ENCODE measurements at regions not wholly inside any gene's neighbourhood (a gene's known extent, or its start where the extent isn't known, plus 50 kb on each side); places are given as distances from the start of the nearest gene placed in this dataset.
A peak's percentile ranks its signal among the peaks of the same experiment; 100 is the strongest.

DNA sequence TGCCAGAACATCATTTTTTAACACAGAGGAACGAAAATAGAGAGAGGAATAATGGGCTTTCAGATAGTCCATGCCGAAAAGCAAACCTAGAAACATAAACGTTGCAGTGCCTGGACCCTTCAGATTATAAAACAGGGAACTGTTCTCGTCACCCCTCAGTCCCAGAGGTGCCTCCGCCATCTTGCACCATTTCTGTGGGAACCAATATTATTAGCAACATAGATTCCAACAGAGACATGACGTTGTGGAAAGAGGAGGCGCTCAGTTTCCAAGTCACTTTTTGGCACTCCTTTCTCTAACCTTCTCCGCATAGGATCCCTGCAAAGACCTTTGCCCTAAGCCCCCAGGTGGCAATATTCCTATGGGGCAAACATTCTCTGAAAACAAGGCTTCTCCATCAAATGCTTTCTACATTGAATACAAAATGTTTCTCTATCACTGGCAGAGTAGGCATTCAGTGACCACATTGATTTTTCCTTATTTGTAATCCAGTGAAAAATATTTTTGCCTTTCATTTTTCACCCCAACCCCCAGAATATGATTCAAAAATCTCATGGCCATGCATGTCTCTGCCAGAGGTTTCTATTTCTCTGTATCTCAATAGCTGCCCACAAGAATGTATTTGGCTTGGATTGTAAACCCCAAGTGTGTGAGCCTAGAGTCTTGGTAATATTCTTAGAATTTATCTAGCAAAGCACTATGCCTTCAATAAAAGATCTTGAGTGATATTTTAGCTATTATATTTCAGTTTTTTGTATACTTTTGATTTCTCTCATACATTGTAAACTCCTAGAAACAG is 500.8 kb upstream of the WWC1 start:
- DNase-seq (ENCODE audit: low read depth) = peak; percentile 71
- TF ChIP-seq, protein P1, sequence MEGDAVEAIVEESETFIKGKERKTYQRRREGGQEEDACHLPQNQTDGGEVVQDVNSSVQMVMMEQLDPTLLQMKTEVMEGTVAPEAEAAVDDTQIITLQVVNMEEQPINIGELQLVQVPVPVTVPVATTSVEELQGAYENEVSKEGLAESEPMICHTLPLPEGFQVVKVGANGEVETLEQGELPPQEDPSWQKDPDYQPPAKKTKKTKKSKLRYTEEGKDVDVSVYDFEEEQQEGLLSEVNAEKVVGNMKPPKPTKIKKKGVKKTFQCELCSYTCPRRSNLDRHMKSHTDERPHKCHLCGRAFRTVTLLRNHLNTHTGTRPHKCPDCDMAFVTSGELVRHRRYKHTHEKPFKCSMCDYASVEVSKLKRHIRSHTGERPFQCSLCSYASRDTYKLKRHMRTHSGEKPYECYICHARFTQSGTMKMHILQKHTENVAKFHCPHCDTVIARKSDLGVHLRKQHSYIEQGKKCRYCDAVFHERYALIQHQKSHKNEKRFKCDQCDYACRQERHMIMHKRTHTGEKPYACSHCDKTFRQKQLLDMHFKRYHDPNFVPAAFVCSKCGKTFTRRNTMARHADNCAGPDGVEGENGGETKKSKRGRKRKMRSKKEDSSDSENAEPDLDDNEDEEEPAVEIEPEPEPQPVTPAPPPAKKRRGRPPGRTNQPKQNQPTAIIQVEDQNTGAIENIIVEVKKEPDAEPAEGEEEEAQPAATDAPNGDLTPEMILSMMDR (IDR thresholded peaks at IDR 0.05; ENCODE audit: insufficient read depth, low read length) = no peak
- H3K4me3 ChIP-seq (ENCODE audit: low read depth, low read length) = no peak overlapping the region

DNA sequence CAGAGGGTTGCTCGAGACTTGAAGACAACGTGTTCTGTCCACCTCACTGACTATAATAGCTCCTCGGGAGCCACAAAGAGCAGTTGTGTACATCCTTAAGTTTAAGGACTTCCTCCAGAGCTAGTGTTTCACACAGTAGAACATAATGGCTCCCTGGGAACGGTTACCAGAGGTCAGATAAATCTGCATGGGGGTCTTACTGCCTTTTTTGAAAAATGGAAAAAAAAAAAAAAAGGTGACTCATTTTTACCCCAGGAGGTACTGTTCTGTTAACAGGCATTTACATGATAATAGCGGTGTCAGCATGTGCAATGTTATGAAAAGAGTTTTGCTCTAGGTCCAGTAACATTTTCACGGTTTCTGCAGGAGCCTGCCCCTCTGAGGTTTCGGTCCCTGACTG is 498.9 kb upstream of the WWC1 start:
- TF ChIP-seq, protein P1 (IDR thresholded peaks at IDR 0.05; ENCODE audit: insufficient read depth, low read length) = no peak
- H3K4me3 ChIP-seq (ENCODE audit: low read depth, low read length) = no peak overlapping the region
- DNase-seq (ENCODE audit: low read depth) = no peak

DNA sequence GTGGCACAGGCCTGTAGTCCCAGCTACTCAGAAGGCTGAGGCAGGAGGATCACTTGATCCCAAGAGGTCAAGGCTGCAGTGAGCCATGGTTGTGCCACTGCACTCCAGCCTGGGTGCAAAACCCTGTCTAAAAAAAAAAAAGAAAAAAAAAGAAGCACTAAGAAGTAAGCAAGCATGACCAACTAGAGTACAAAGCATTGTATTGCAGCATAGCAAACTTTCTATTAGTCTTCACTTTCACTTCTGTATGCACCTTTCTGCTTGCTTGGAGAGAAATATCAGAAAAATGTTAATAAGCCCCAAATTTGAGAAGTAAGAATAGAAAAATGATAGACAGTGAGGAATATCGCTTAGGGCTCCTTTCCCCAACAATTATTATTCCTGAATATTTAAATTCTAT is 497.7 kb upstream of the WWC1 start:
- TF ChIP-seq, protein P1 (IDR thresholded peaks at IDR 0.05; ENCODE audit: insufficient read depth, low read length) = no peak
- H3K4me3 ChIP-seq (ENCODE audit: low read depth, low read length) = no peak overlapping the region
- no peak for DNase-seq (ENCODE audit: low read depth)

DNA sequence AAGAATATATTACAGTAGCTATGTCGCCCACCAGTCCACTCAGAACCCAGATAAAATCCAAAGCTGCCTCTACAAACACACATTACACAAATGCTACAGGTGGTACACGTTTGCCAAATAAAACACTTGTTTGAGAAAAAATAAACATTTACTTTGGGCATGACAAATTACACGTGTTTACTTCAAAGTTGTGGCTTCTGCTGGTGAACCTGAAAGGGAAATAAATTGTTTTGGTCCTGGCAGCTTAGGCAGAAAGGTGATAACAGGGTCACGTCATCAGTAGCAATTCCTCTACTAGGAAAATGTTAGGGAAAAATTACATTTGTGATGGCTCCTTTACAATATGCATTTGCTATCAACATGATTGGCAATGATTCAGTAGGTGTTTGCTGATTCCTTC is 497.3 kb upstream of the WWC1 start:
- TF ChIP-seq, protein P1 (IDR thresholded peaks at IDR 0.05; ENCODE audit: insufficient read depth, low read length) = no peak
- H3K4me3 ChIP-seq (ENCODE audit: low read depth, low read length) = no peak overlapping the region
- DNase-seq (ENCODE audit: low read depth) = no peak

DNA sequence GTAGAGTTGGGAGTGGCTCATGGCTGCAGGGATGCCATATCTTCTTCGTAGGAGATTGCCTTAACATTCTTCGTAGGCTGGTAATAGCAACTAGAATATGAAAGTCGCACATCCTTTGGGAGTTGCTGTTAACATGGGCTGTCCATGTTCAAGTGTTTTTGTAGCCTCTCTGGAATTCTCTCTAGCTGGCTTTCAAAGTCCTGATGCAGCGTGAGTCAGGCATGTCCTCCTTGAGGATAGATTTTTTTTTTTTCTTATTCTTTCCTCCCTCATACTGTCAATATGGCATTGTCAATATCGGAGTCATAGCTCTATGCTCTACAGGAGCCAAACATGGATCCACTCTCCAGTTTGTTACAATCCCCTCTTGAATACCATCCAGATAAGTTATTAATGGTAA is 494.8 kb upstream of the WWC1 start:
- H3K4me3 ChIP-seq (ENCODE audit: low read depth, low read length) = no peak overlapping the region
- TF ChIP-seq, protein P1 (IDR thresholded peaks at IDR 0.05; ENCODE audit: insufficient read depth, low read length) = no peak
- no peak for DNase-seq (ENCODE audit: low read depth)

DNA sequence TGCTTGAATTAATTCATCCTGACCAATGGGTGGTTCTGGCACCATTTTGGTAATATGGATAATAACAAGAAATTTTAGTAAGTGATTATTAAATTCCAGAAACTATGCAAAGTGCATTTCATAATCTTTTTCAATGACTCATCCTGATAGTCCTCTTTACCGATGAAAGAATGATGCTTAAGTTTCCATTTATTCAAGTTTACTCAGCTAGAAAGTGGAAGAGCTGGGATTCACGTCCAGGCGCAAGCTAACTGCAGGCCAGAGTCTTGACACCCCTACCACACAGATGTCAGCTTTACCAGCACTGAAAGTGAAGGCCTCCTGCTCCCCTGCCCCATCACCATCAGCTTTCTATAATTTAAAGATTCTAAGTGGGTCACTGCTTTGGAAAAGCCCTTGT is 493.5 kb upstream of the WWC1 start:
- TF ChIP-seq, protein P1 (IDR thresholded peaks at IDR 0.05; ENCODE audit: insufficient read depth, low read length) = no peak
- DNase-seq (ENCODE audit: low read depth) = no peak
- H3K4me3 ChIP-seq (ENCODE audit: low read depth, low read length) = no peak overlapping the region

DNA sequence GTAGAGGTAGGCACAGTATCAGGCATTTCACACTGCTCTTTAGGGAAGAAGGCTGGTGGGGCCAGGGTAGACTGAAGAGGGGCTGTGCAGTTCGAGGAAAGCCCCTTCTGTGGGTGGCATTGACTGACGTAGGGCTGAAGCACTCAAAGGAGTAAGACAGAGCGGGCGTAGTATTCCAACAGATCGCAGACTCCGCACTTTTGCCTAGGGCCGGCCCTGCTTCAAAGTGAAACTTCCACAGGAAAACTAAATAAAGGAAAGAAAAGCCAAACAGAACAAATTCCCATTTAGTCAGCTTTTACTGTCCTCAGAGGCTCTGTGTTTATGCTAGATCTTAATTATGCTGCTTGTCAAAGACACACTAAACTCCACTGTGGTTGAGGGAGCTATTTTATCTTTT is 493.0 kb upstream of the WWC1 start:
- H3K4me3 ChIP-seq (ENCODE audit: low read depth, low read length) = no peak overlapping the region
- TF ChIP-seq, protein P1 (IDR thresholded peaks at IDR 0.05; ENCODE audit: insufficient read depth, low read length) = no peak
- no peak for DNase-seq (ENCODE audit: low read depth)
